ENCODE measurements at regions not wholly inside any gene's neighbourhood (a gene's known extent, or its start where the extent isn't known, plus 50 kb on each side); places are given as distances from the start of the nearest gene placed in this dataset.

DNA sequence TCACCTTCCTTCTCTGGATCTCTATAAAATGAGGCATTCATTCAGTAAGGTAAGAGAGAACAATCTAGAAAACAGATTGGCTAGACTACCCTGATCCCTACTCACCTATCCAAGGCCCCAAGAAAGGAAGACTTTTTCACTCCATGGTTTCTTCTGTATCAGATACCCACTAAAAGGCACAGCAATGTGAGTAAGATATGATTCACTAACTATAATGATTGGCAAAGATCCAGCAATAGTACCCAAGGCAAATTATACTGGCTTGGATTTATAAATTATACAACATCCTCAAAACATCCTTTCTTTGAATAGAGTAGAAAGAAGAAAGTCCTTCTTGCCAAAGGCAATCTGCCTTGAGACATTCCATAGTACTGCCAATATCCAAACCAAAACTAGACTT, 1432.0 kb upstream of the GOT2 start:
- in situ Hi-C loops (cut with HindIII; ENCODE audit: extremely low pct_ligation_motif_present, low pct_unique_long_range_greater_than_20kb) (no loop called here), intact Hi-C loops (cut with micrococcal nuclease; ENCODE audit: unreplicated experiment) (no loop called here)
- Histone ChIP-seq H3K36me3 (replicated peaks in 1 of 2; ENCODE audit: control insufficient read depth in 1 of 2, insufficient read depth in 2 of 2, low read length in 2 of 2) (no peaks in the 10 kb centered on the region), H3K79me2 (ENCODE audit: insufficient read depth, low read length) (no peaks in the 10 kb centered on the region), H3K27me3 (ENCODE audit: control insufficient read depth in 1 of 2, insufficient read depth in 2 of 2, low read length in 2 of 2) (no peaks in the 10 kb centered on the region), H3K4me1 (ENCODE audit: insufficient read depth, low read length) (no peaks in the 10 kb centered on the region), H3K9me3 (ENCODE audit: low read length) (peaks cover 35% of the 10 kb centered on the region), H2AFZ (ENCODE audit: low read length) (no peak overlapping the region), H3K27ac (ENCODE audit: extremely low read length, insufficient read depth, low read length) (no peak overlapping the region), H3K4me2 (ENCODE audit: low read depth, low read length) (no peak overlapping the region), H3K4me3 (replicated peaks in 1 of 3; ENCODE audit: insufficient read depth in 1 of 3, low read depth in 2 of 3, low read length in 3 of 3) (no peak overlapping the region), H3K9ac (ENCODE audit: insufficient read depth, low read depth, low read length) (no peak overlapping the region), H4K20me1 (ENCODE audit: insufficient read depth, low read length) (no peaks in the 10 kb centered on the region)
- FAIRE-seq = no peak
- POLR2A ChIA-PET = no interaction called here
- no peak for ATAC-seq
- BruUV-seq (replicated peaks) = no TSS peak
- DNase-seq (ENCODE audit: low spot score) = no peak
- CTCF ChIA-PET (ENCODE audit: low intra/inter-chr PET ratio, low total read pairs) = no interaction called here
- TF ChIP-seq, protein P1, sequence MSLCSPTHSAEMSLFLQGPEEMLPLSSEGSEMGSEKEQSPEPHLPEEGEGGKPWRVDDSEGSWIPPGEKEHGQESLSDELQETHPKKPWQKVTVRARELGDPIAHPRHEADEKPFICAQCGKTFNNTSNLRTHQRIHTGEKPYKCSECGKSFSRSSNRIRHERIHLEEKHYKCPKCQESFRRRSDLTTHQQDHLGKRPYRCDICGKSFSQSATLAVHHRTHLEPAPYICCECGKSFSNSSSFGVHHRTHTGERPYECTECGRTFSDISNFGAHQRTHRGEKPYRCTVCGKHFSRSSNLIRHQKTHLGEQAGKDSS (CRISPR knock-in tag; IDR thresholded peaks at IDR 0.05; ENCODE audit: borderline replicate concordance, low read depth) = no peak
- TF ChIP-seq HOXA9 (CRISPR knock-in tag; IDR thresholded peaks at IDR 0.05; ENCODE audit: borderline replicate concordance) = no peak
- no peak for TF ChIP-seq SUZ12 (IDR thresholded peaks at IDR 0.05; ENCODE audit: low read depth, low read length)
- TF ChIP-seq KAT7 (CRISPR knock-in tag; IDR thresholded peaks at IDR 0.05; ENCODE audit: borderline replicate concordance) = no peak
- TF ChIP-seq, protein P2, sequence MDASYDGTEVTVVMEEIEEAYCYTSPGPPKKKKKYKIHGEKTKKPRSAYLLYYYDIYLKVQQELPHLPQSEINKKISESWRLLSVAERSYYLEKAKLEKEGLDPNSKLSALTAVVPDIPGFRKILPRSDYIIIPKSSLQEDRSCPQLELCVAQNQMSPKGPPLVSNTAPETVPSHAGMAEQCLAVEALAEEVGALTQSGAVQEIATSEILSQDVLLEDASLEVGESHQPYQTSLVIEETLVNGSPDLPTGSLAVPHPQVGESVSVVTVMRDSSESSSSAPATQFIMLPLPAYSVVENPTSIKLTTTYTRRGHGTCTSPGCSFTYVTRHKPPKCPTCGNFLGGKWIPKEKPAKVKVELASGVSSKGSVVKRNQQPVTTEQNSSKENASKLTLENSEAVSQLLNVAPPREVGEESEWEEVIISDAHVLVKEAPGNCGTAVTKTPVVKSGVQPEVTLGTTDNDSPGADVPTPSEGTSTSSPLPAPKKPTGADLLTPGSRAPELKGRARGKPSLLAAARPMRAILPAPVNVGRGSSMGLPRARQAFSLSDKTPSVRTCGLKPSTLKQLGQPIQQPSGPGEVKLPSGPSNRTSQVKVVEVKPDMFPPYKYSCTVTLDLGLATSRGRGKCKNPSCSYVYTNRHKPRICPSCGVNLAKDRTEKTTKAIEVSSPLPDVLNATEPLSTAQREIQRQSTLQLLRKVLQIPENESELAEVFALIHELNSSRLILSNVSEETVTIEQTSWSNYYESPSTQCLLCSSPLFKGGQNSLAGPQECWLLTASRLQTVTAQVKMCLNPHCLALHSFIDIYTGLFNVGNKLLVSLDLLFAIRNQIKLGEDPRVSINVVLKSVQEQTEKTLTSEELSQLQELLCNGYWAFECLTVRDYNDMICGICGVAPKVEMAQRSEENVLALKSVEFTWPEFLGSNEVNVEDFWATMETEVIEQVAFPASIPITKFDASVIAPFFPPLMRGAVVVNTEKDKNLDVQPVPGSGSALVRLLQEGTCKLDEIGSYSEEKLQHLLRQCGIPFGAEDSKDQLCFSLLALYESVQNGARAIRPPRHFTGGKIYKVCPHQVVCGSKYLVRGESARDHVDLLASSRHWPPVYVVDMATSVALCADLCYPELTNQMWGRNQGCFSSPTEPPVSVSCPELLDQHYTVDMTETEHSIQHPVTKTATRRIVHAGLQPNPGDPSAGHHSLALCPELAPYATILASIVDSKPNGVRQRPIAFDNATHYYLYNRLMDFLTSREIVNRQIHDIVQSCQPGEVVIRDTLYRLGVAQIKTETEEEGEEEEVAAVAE (CRISPR knock-in tag; IDR thresholded peaks at IDR 0.05; ENCODE audit: borderline replicate concordance) = no peak
- TF ChIP-seq JARID2 (CRISPR knock-in tag; IDR thresholded peaks at IDR 0.05; ENCODE audit: insufficient replicate concordance) = no peak
- TF ChIP-seq ZNF569 (CRISPR knock-in tag; IDR thresholded peaks at IDR 0.05; ENCODE audit: borderline replicate concordance) = no peak
- TF ChIP-seq MYC (CRISPR knock-in tag; IDR thresholded peaks at IDR 0.05; ENCODE audit: borderline replicate concordance) = no peak
- no peak for TF ChIP-seq NFE2 (CRISPR knock-in tag; IDR thresholded peaks at IDR 0.05)
- TF ChIP-seq CC2D1A (CRISPR knock-in tag; IDR thresholded peaks at IDR 0.05) = no peak
- no peak for TF ChIP-seq CENPX (CRISPR knock-in tag; IDR thresholded peaks at IDR 0.05)
- TF ChIP-seq, protein P3, sequence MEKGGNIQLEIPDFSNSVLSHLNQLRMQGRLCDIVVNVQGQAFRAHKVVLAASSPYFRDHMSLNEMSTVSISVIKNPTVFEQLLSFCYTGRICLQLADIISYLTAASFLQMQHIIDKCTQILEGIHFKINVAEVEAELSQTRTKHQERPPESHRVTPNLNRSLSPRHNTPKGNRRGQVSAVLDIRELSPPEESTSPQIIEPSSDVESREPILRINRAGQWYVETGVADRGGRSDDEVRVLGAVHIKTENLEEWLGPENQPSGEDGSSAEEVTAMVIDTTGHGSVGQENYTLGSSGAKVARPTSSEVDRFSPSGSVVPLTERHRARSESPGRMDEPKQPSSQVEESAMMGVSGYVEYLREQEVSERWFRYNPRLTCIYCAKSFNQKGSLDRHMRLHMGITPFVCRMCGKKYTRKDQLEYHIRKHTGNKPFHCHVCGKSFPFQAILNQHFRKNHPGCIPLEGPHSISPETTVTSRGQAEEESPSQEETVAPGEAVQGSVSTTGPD (CRISPR knock-in tag; IDR thresholded peaks at IDR 0.05) = no peak
- TF ChIP-seq FOXA3 (CRISPR knock-in tag; IDR thresholded peaks at IDR 0.05) = no peak
- no peak for TF ChIP-seq DNMT1 (CRISPR knock-in tag; IDR thresholded peaks at IDR 0.05)
- TF ChIP-seq ZBTB7A (CRISPR knock-in tag; IDR thresholded peaks at IDR 0.05) = no peak
- TF ChIP-seq RBM39 (IDR thresholded peaks at IDR 0.05; ENCODE audit: low read depth, low read length, poor library complexity, severe bottlenecking) = no peak
- no peak for TF ChIP-seq TEAD2 (CRISPR knock-in tag; IDR thresholded peaks at IDR 0.05)

Measured in HepG2 (cell line).